HEK293 (cell line): ENCODE measurements at regions not wholly inside any gene's neighbourhood (a gene's known extent, or its start where the extent isn't known, plus 50 kb on each side); places are given as distances from the start of the nearest gene placed in this dataset.

Experiments
- CTCF ChIA-PET: fragments of 350-600 bp; formaldehyde crosslinking; extraction: SDS; loops from one replicate; lab custom pipeline; 2021; ENCODE audit warnings: antibody characterized with exemption; lab: Yijun Ruan, JAX
- POLR2A ChIA-PET: fragments of 300-600 bp; formaldehyde crosslinking; extraction: SDS; loops from one replicate; lab custom pipeline; 2020; ENCODE audit warnings: antibody characterized with exemption, inconsistent platforms; lab: Yijun Ruan, JAX
- H3K27ac ChIP-seq: fragments of 200-500 bp; sonication (Bioruptor generic); 2 replicates; pipeline ENCODE4 v1.5.1; 2014; ENCODE audit warnings: low read depth, low read length, control low read depth, inconsistent platforms; ENCODE audit errors: extremely low read depth
- H3K36me3 ChIP-seq, 2 experiments: fragments of 200-500 bp in 1 of 2; sonication (Bioruptor generic) in 1 of 2; 1 replicate in 1 of 2; 2 replicates in 1 of 2; pipeline ENCODE4 v1.5.1; 2014 to 2017; ENCODE audit warnings: inconsistent platforms in 2 of 2, low read length in 2 of 2; ENCODE audit not compliant: control insufficient read depth in 2 of 2, insufficient read depth in 1 of 2
- H3K4me1 ChIP-seq: fragments of 200-500 bp; sonication (Bioruptor generic); 2 replicates; pipeline ENCODE4 v1.5.1; 2014; ENCODE audit warnings: mild to moderate bottlenecking, low read length, inconsistent platforms; ENCODE audit not compliant: control insufficient read depth, insufficient read depth
- H3K4me3 ChIP-seq: 2 replicates; pipeline ENCODE4 v1.5.1; 2011; ENCODE audit warnings: low read depth, mild to moderate bottlenecking, control low read depth, low read length, moderate library complexity
- H3K9me3 ChIP-seq: fragments of 200-500 bp; sonication (Bioruptor generic); 2 replicates; pipeline ENCODE4 v1.5.1; 2014; ENCODE audit warnings: low read depth, low read length, inconsistent platforms; ENCODE audit not compliant: control insufficient read depth, insufficient read depth
- ATF2 ChIP-seq: fragments of 450-650 bp; formaldehyde crosslinking; IDR thresholded peaks from 2 replicates; pipeline ENCODE4 v1.5.1; 2016; ENCODE audit warnings: missing biosample characterization, missing genetic modification characterization, low read depth
- KLF16 ChIP-seq: fragments of 450-650 bp; formaldehyde crosslinking; IDR thresholded peaks from 2 replicates; pipeline ENCODE4 v1.5.1; 2017; ENCODE audit warnings: missing biosample characterization, missing genetic modification characterization
- MYNN ChIP-seq: fragments of 450-650 bp; formaldehyde crosslinking; IDR thresholded peaks from 2 replicates; pipeline ENCODE4 v1.5.1; 2016; ENCODE audit warnings: missing biosample characterization, missing genetic modification characterization, borderline replicate concordance
- RBAK ChIP-seq: fragments of 450-650 bp; formaldehyde crosslinking; IDR thresholded peaks from 2 replicates; pipeline ENCODE4 v1.5.1; 2016; ENCODE audit warnings: missing biosample characterization, missing genetic modification characterization
- SCRT1 ChIP-seq: fragments of 450-650 bp; formaldehyde crosslinking; IDR thresholded peaks from 2 replicates; pipeline ENCODE4 v1.5.1; 2016; ENCODE audit warnings: missing biosample characterization, missing genetic modification characterization, borderline replicate concordance
- ZNF112 ChIP-seq: fragments of 450-650 bp; formaldehyde crosslinking; IDR thresholded peaks from 2 replicates; pipeline ENCODE4 v1.5.0; 2017; ENCODE audit warnings: missing biosample characterization, missing genetic modification characterization
- ZNF214 ChIP-seq: fragments of 450-650 bp; formaldehyde crosslinking; IDR thresholded peaks from 2 replicates; pipeline ENCODE4 v1.5.1; 2017; ENCODE audit warnings: missing biosample characterization, mild to moderate bottlenecking, missing genetic modification characterization, borderline replicate concordance
- ZNF366 ChIP-seq: fragments of 450-650 bp; formaldehyde crosslinking; conservative IDR thresholded peaks from 2 replicates; pipeline ENCODE4 v1.5.1; 2016; ENCODE audit warnings: missing biosample characterization, missing genetic modification characterization
- ZNF501 ChIP-seq: fragments of 450-650 bp; formaldehyde crosslinking; IDR thresholded peaks from 2 replicates; pipeline ENCODE4 v1.5.1; 2016; ENCODE audit warnings: missing biosample characterization, missing genetic modification characterization
- ZNF521 ChIP-seq: fragments of 450-650 bp; formaldehyde crosslinking; IDR thresholded peaks from 2 replicates; pipeline ENCODE4 v1.5.1; 2017; ENCODE audit warnings: missing biosample characterization, mild to moderate bottlenecking, missing genetic modification characterization
- ZNF629 ChIP-seq: fragments of 450-650 bp; formaldehyde crosslinking; IDR thresholded peaks from 2 replicates; pipeline ENCODE4 v1.5.1; 2017; ENCODE audit warnings: missing biosample characterization, missing genetic modification characterization
- ZSCAN4 ChIP-seq: fragments of 450-650 bp; formaldehyde crosslinking; IDR thresholded peaks from 2 replicates; pipeline ENCODE4 v1.5.1; 2017; ENCODE audit warnings: missing biosample characterization, missing genetic modification characterization
- TF ChIP-seq, protein P1 (sequence below): fragments of 450-650 bp; formaldehyde crosslinking; IDR thresholded peaks from 2 replicates; pipeline ENCODE4 v1.5.1; 2016; ENCODE audit warnings: missing biosample characterization, missing genetic modification characterization
- TF ChIP-seq, protein P2 (sequence below): fragments of 450-650 bp; formaldehyde crosslinking; IDR thresholded peaks from 2 replicates; pipeline ENCODE4 v1.5.1; 2016; ENCODE audit warnings: missing biosample characterization, missing genetic modification characterization
- TF ChIP-seq, protein P3 (sequence below): fragments of 450-650 bp; formaldehyde crosslinking; IDR thresholded peaks from 2 replicates; pipeline ENCODE4 v1.5.1; 2016; ENCODE audit warnings: missing biosample characterization, missing genetic modification characterization
- TF ChIP-seq, protein P4 (sequence below): fragments of 450-650 bp; formaldehyde crosslinking; IDR thresholded peaks from 2 replicates; pipeline ENCODE4 v1.5.1; 2016; ENCODE audit warnings: missing biosample characterization, missing genetic modification characterization
- TF ChIP-seq, protein P5 (sequence below): fragments of 450-650 bp; formaldehyde crosslinking; IDR thresholded peaks from 2 replicates; pipeline ENCODE4 v1.5.1; 2017; ENCODE audit warnings: missing biosample characterization, missing genetic modification characterization

DNA sequence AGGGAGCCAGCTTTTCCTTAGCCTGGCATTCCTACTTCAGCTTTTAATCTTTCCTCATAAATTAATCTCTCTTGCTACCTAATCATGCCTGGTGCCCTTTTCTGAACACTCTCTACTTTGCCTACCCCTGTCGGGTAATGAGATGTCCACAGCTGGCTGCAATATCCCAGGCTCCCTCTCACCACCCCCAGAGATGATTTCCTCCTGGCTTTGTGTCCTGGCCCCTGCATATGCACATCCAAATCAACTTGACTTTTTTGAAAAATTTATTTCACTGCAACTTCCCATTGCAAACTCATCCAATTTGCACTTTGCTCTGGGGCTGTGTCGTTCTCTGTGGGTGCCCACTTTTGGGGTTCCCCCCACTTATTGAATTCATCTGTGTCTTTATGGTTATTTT lies 218.1 kb upstream of the SKOR2 start (continued):
- TF ChIP-seq, protein P1, sequence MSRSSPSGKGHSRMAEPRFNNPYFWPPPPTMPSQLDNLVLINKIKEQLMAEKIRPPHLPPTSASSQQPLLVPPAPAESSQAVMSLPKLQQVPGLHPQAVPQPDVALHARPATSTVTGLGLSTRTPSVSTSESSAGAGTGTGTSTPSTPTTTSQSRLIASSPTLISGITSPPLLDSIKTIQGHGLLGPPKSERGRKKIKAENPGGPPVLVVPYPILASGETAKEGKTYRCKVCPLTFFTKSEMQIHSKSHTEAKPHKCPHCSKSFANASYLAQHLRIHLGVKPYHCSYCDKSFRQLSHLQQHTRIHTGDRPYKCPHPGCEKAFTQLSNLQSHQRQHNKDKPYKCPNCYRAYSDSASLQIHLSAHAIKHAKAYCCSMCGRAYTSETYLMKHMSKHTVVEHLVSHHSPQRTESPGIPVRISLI, result no peak

DNA sequence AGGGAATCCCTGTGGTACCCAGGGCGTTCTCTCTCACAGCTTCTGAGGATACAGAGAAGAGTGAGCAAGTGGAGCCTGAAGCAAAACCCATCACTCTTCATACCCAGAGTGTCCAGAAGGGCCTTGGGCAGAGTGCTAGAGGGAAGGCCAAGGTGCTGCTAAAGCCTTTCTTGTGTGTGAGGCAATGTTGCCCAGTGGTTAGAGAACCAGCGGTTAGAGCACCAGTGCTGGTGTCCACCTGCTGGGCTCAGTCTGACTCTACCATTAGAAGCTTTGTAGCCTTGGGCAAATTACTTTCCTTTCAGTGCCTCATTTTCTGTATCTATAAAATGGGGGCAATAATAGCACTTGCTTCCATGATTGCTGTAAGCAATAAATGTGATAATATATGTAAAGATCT lies 210.5 kb upstream of the SKOR2 start:
- H3K4me1 ChIP-seq, result no peaks in the 10 kb centered on the region
- H3K36me3 ChIP-seq, result no peaks in the 10 kb centered on the region
- no peaks in the 10 kb centered on the region for H3K9me3 ChIP-seq
- TF ChIP-seq KLF16 (tag by site-specific recombination) (no peak), MYNN (no peak), ZNF112 (tag by site-specific recombination) (no peak)
- CTCF ChIA-PET, result interaction anchor here (0.6 kb wide), 1 partner anchor 253 kb away, joined by 3 read pairs; no protein-coding TSS in a partner anchor
- no peak overlapping the region for H3K27ac ChIP-seq
- POLR2A ChIA-PET, result no interaction called here
- H3K4me3 ChIP-seq, result no peak overlapping the region

DNA sequence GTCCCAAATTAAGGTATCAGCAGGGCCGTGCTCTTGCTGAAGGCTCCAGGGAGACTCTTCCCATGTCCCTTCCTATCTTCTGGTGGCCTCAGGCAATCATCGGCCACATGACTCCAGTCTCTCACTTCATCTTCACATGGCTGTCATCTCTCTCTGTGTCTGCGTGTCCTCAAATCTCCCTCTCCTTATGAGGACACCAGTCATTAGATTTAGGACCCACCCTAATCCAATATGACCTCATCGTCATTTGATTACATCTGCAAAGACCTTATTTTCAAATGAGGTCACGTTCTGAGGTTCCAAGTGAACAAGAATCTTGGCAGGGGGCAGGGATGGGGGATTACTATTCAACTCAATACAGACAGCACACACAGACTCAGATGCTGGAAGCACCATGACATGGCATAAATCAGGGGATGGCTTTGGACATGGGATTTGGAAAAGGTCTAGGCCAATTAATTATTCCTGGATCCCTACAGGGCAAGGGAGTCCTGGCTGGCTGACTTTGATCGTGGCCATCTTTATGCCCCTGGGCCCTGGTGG lies 210.0 kb upstream of the SKOR2 start:
- Histone ChIP-seq H3K4me1 (no peaks in the 10 kb centered on the region), H3K36me3 (no peaks in the 10 kb centered on the region), H3K4me3 (no peak overlapping the region)
- CTCF ChIA-PET, result interaction anchor here (0.6 kb wide), 1 partner anchor 252 kb away, joined by 3 read pairs; no protein-coding TSS in a partner anchor
- TF ChIP-seq ZNF629 (0 out of 2 replicates have a peak, but pooled peaks have one; percentile 14), ZNF501 (tag by site-specific recombination) (no peak), ATF2 (peak; percentile 14; the same call in 1 of the 2 replicates)
- TF ChIP-seq, protein P2, sequence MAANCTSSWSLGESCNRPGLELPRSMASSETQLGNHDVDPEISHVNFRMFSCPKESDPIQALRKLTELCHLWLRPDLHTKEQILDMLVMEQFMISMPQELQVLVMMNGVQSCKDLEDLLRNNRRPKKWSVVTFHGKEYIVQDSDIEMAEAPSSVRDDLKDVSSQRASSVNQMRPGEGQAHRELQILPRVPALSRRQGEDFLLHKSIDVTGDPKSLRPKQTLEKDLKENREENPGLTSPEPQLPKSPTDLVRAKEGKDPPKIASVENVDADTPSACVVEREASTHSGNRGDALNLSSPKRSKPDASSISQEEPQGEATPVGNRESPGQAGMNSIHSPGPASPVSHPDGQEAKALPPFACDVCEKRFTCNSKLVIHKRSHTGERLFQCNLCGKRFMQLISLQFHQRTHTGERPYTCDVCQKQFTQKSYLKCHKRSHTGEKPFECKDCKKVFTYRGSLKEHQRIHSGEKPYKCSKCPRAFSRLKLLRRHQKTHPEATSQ, result no peak
- TF ChIP-seq, protein P3, sequence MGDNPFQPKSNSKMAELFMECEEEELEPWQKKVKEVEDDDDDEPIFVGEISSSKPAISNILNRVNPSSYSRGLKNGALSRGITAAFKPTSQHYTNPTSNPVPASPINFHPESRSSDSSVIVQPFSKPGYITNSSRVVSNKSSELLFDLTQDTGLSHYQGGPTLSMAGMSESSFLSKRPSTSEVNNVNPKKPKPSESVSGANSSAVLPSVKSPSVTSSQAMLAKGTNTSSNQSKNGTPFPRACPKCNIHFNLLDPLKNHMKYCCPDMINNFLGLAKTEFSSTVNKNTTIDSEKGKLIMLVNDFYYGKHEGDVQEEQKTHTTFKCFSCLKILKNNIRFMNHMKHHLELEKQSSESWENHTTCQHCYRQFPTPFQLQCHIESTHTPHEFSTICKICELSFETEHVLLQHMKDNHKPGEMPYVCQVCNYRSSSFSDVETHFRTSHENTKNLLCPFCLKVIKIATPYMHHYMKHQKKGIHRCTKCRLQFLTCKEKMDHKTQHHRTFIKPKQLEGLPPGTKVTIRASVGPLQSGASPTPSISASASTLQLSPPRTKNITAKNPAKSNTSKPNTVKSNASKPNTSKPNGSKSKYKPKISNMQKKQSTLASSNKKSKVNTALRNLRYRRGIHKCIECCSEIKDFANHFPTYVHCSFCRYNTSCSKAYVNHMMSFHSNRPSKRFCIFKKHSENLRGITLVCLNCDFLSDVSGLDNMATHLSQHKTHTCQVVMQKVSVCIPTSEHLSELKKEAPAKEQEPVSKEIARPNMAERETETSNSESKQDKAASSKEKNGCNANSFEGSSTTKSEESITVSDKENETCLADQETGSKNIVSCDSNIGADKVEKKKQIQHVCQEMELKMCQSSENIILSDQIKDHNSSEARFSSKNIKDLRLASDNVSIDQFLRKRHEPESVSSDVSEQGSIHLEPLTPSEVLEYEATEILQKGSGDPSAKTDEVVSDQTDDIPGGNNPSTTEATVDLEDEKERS (tag by site-specific recombination), result no peak
- TF ChIP-seq, all 188 proteins: peak for 2
- H3K27ac ChIP-seq, result no peak overlapping the region
- POLR2A ChIA-PET, result no interaction called here
- no peaks in the 10 kb centered on the region for H3K9me3 ChIP-seq

DNA sequence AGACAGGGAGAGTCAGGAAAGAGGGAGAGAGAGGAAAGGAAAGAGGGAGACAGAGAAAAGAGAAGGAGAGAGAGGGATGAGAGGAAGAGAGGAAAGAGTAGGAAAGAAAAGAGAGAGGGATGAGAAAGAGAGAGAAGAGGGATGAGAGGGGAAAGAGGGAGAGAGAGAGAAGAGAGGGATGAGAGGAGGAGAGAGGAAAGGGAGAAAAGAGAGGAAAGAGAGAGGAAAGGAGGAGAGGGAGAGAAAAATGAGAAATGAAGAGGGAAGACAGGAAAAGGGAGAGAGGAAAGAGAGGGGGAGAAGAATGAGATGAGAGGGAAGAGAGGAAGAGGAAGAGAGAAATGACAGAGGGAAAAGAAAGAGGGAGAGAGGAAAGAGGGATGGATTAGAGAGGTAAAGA lies 207.0 kb upstream of the SKOR2 start:
- H3K27ac ChIP-seq, result no peak overlapping the region
- H3K4me3 ChIP-seq, result no peak overlapping the region
- ChIA-PET CTCF (no interaction called here), POLR2A (no interaction called here)
- H3K36me3 ChIP-seq, result no peaks in the 10 kb centered on the region
- H3K4me1 ChIP-seq, result peaks cover 5% of the 10 kb centered on the region; the same call in 1 of the 2 replicates
- no peaks in the 10 kb centered on the region for H3K9me3 ChIP-seq
- TF ChIP-seq RBAK (tag by site-specific recombination) (no peak), ZSCAN4 (tag by site-specific recombination) (no peak), SCRT1 (tag by site-specific recombination) (no peak), ZNF214 (tag by site-specific recombination) (no peak), ZNF366 (tag by site-specific recombination) (peak; percentile 88), ZNF521 (tag by site-specific recombination) (no peak)
- TF ChIP-seq, protein P4, sequence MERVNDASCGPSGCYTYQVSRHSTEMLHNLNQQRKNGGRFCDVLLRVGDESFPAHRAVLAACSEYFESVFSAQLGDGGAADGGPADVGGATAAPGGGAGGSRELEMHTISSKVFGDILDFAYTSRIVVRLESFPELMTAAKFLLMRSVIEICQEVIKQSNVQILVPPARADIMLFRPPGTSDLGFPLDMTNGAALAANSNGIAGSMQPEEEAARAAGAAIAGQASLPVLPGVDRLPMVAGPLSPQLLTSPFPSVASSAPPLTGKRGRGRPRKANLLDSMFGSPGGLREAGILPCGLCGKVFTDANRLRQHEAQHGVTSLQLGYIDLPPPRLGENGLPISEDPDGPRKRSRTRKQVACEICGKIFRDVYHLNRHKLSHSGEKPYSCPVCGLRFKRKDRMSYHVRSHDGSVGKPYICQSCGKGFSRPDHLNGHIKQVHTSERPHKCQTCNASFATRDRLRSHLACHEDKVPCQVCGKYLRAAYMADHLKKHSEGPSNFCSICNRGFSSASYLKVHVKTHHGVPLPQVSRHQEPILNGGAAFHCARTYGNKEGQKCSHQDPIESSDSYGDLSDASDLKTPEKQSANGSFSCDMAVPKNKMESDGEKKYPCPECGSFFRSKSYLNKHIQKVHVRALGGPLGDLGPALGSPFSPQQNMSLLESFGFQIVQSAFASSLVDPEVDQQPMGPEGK (tag by site-specific recombination), result no peak
- TF ChIP-seq, protein P5, sequence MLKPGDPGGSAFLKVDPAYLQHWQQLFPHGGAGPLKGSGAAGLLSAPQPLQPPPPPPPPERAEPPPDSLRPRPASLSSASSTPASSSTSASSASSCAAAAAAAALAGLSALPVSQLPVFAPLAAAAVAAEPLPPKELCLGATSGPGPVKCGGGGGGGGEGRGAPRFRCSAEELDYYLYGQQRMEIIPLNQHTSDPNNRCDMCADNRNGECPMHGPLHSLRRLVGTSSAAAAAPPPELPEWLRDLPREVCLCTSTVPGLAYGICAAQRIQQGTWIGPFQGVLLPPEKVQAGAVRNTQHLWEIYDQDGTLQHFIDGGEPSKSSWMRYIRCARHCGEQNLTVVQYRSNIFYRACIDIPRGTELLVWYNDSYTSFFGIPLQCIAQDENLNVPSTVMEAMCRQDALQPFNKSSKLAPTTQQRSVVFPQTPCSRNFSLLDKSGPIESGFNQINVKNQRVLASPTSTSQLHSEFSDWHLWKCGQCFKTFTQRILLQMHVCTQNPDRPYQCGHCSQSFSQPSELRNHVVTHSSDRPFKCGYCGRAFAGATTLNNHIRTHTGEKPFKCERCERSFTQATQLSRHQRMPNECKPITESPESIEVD (tag by site-specific recombination), result no peak
